Loucy (cell line): ENCODE measurements at regions not wholly inside any gene's neighbourhood (a gene's known extent, or its start where the extent isn't known, plus 50 kb on each side); places are given as distances from the start of the nearest gene placed in this dataset.

Source experiments
- H2AFZ ChIP-seq: fragments of 200-600 bp; sonication (generic); 2 replicates; pipeline ENCODE4 v1.6.0; 2016; ENCODE audit warnings: antibody characterized with exemption, mild to moderate bottlenecking, low read length, moderate library complexity
- H3F3A ChIP-seq: fragments of 200-600 bp; 2 replicates; pipeline ENCODE4 v1.6.0; 2016; ENCODE audit warnings: antibody characterized with exemption, low read depth, mild to moderate bottlenecking
- H3K27me3 ChIP-seq: fragments of 200-600 bp; sonication (generic); 2 replicates; pipeline ENCODE4 v1.6.1; 2014; ENCODE audit warnings: low read length, mild to moderate bottlenecking; ENCODE audit not compliant: insufficient read depth, poor library complexity, severe bottlenecking
- H3K36me3 ChIP-seq: fragments of 200-600 bp; sonication (generic); 2 replicates; pipeline ENCODE4 v1.6.1; 2016; ENCODE audit warnings: low read length; ENCODE audit not compliant: insufficient read depth
- H3K4me1 ChIP-seq: fragments of 200-600 bp; sonication (generic); 2 replicates; pipeline ENCODE4 v1.5.1; 2014; ENCODE audit warnings: low read length, mild to moderate bottlenecking; ENCODE audit not compliant: insufficient read depth, poor library complexity, severe bottlenecking
- H3K4me2 ChIP-seq: fragments of 200-600 bp; sonication (generic); 2 replicates; pipeline ENCODE4 v1.6.0; 2014; ENCODE audit warnings: antibody characterized with exemption, low read length, low read depth, mild to moderate bottlenecking; ENCODE audit not compliant: poor library complexity, severe bottlenecking
- H3K4me3 ChIP-seq: fragments of 200-600 bp; sonication (generic); 2 replicates; pipeline ENCODE4 v1.5.1; 2014; ENCODE audit warnings: low read length, mild to moderate bottlenecking, mixed read lengths; ENCODE audit not compliant: poor library complexity, severe bottlenecking
- H3K79me2 ChIP-seq: fragments of 200-600 bp; sonication (generic); 2 replicates; pipeline ENCODE4 v1.6.1; 2014; ENCODE audit warnings: low read length; ENCODE audit not compliant: insufficient read depth
- H3K9ac ChIP-seq: fragments of 200-600 bp; sonication (generic); 2 replicates; pipeline ENCODE4 v1.6.0; 2014; ENCODE audit warnings: mild to moderate bottlenecking, low read depth, low read length, moderate library complexity; ENCODE audit not compliant: poor library complexity, severe bottlenecking
- H3K9me2 ChIP-seq: fragments of 200-600 bp; sonication (generic); replicated peaks from 2 replicates; pipeline ENCODE4 v1.6.1; 2016; ENCODE audit warnings: low read depth, low read length, mixed read lengths
- H3K9me3 ChIP-seq: fragments of 200-600 bp; sonication (generic); 2 replicates; pipeline ENCODE4 v1.6.1; 2014; ENCODE audit warnings: mild to moderate bottlenecking, antibody characterized with exemption, low read length, low read depth; ENCODE audit not compliant: insufficient read depth
- H4K20me1 ChIP-seq: fragments of 200-600 bp; sonication (generic); 2 replicates; pipeline ENCODE4 v1.6.0; 2014; ENCODE audit warnings: antibody characterized with exemption, low read length, mild to moderate bottlenecking; ENCODE audit not compliant: insufficient read depth, poor library complexity, severe bottlenecking
- EZH2phosphoT487 ChIP-seq: fragments of 200-600 bp; IDR thresholded peaks from 2 replicates; pipeline ENCODE4 v1.6.1; 2018; ENCODE audit warnings: antibody characterized with exemption, mild to moderate bottlenecking, moderate library complexity, borderline replicate concordance
- TF ChIP-seq, protein P1 (sequence below): fragments of 200-600 bp; sonication (generic); conservative IDR thresholded peaks from 2 replicates; pipeline ENCODE4 v1.5.1; 2014; ENCODE audit warnings: mild to moderate bottlenecking, antibody characterized with exemption, low read length

DNA sequence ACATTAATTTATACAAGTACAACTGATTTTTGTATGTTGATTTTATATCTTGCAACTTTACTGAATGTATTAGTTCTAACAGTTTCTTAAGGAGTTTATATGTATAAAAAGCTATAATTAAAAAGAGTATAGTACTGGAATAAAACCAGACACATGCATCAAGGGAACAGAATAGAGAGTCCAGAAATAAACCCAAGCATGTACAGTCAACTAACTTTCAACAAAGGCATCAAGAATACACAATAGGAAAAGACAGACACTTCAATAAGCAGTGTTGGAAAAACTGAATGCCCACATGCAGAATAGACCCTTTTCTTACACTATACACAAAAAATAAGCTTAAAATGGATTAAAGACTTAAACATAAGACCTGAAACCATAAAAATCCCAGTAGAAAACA is 170.9 kb downstream of the ICE1 start:
- Histone ChIP-seq H3K9me3 (peaks cover 5% of the 10 kb centered on the region; the same call in 1 of the 2 replicates), H3K27me3 (no peaks in the 10 kb centered on the region), H3K79me2 (no peaks in the 10 kb centered on the region), H3K4me3 (no peak overlapping the region), H3K36me3 (no peaks in the 10 kb centered on the region), H3K9me2 (no peaks in the 10 kb centered on the region), H3K9ac (no peak overlapping the region), H4K20me1 (no peaks in the 10 kb centered on the region), H3K4me2 (no peak overlapping the region), H2AFZ (no peak overlapping the region), H3K4me1 (no peaks in the 10 kb centered on the region), H3F3A (no peaks in the 10 kb centered on the region)
- TF ChIP-seq, protein P1, sequence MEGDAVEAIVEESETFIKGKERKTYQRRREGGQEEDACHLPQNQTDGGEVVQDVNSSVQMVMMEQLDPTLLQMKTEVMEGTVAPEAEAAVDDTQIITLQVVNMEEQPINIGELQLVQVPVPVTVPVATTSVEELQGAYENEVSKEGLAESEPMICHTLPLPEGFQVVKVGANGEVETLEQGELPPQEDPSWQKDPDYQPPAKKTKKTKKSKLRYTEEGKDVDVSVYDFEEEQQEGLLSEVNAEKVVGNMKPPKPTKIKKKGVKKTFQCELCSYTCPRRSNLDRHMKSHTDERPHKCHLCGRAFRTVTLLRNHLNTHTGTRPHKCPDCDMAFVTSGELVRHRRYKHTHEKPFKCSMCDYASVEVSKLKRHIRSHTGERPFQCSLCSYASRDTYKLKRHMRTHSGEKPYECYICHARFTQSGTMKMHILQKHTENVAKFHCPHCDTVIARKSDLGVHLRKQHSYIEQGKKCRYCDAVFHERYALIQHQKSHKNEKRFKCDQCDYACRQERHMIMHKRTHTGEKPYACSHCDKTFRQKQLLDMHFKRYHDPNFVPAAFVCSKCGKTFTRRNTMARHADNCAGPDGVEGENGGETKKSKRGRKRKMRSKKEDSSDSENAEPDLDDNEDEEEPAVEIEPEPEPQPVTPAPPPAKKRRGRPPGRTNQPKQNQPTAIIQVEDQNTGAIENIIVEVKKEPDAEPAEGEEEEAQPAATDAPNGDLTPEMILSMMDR, result no peak
- TF ChIP-seq EZH2phosphoT487, result no peak

- Histone ChIP-seq H3K4me2 (no peak overlapping the region), H3K4me1 (no peaks in the 10 kb centered on the region), H3K79me2 (no peaks in the 10 kb centered on the region), H3K9me2 (no peaks in the 10 kb centered on the region), H3F3A (no peaks in the 10 kb centered on the region), H3K36me3 (no peaks in the 10 kb centered on the region), H3K4me3 (no peak overlapping the region), H4K20me1 (no peaks in the 10 kb centered on the region), H2AFZ (no peak overlapping the region), H3K9me3 (peaks cover under 1% of the 10 kb centered on the region; the same call in 1 of the 2 replicates), H3K9ac (no peak overlapping the region), H3K27me3 (no peaks in the 10 kb centered on the region)
- TF ChIP-seq, protein P1, result no peak
- TF ChIP-seq EZH2phosphoT487, result no peak
These were observed 170.1 kb downstream of the ICE1 start for GRCh38 chr5:5592541-5592940.

- Histone ChIP-seq H3K27me3 (no peaks in the 10 kb centered on the region), H3K79me2 (no peaks in the 10 kb centered on the region), H3K9ac (no peak overlapping the region), H2AFZ (no peak overlapping the region), H3K4me2 (no peak overlapping the region), H3K4me1 (no peaks in the 10 kb centered on the region), H3K36me3 (no peaks in the 10 kb centered on the region), H3K4me3 (no peak overlapping the region), H4K20me1 (no peaks in the 10 kb centered on the region), H3K9me2 (no peaks in the 10 kb centered on the region), H3K9me3 (peaks cover 2% of the 10 kb centered on the region; the same call in 1 of the 2 replicates), H3F3A (no peaks in the 10 kb centered on the region)
- no peak for TF ChIP-seq EZH2phosphoT487
- TF ChIP-seq, protein P1, result no peak
These were observed 169.1 kb downstream of the ICE1 start for GRCh38 chr5:5591567-5591966.
